ENCODE measurements at regions not wholly inside any gene's neighbourhood (a gene's known extent, or its start where the extent isn't known, plus 50 kb on each side); places are given as distances from the start of the nearest gene placed in this dataset.

DNA sequence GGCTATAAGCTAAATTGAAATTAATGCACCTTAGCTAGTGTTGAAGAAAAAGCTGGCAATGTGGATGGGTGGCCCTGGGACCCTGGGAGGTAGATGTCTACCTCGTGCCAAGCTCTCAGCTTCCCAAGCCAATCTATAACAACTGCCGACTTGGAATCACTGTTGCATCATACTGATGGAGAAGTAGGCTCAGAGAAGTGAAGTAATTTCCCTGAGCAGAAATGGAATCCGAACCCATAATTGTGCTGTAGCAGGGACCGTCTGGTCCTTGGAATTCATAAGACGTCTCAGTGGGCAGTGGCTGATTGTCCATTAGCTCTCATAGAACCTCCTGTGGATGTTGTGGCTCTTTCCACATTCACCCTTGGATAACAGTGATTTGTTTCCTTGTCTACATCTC is 196.6 kb downstream of the RAB11FIP4 start:
- DNase-seq (ENCODE audit: low read depth), result no peak
